B cell (primary cell): ENCODE measurements at regions not wholly inside any gene's neighbourhood (a gene's known extent, or its start where the extent isn't known, plus 50 kb on each side); places are given as distances from the start of the nearest gene placed in this dataset.

ENCODE experiments used
- ATAC-seq: fragments of 200-7000 bp; cut with Tn5 transposase; one replicate; pipeline ENCODE4 v1.10.0; 2021; ENCODE audit warnings: low read depth, mild to moderate bottlenecking, moderate number of reproducible peaks, moderate library complexity
- CTCF ChIA-PET: fragments of 350-600 bp; sonication (Branson Sonifier 250); formaldehyde crosslinking; loops from one replicate; lab custom pipeline; 2021; ENCODE audit warnings: antibody characterized with exemption, inconsistent platforms; lab: Charles Lee
- POLR2A ChIA-PET: fragments of 350-600 bp; sonication (Branson Sonifier 250); formaldehyde crosslinking; loops from one replicate; lab custom pipeline; 2021; ENCODE audit warnings: antibody characterized with exemption; lab: Charles Lee
- DNase-seq: peaks from one replicate; pipeline ENCODE4 v3.0.0; 2013
- H2AFZ ChIP-seq: 2 replicates; pipeline ENCODE4 v1.6.1; 2012; ENCODE audit warnings: mild to moderate bottlenecking, low read depth, low read length; ENCODE audit not compliant: insufficient read depth, poor library complexity, severe bottlenecking
- H3K27ac ChIP-seq, 2 donors: 1 replicate in 1 of 2; 2 replicates in 1 of 2; pipeline ENCODE4 v1.5.1; 2012 to 2013; ENCODE audit warnings: low read length in 2 of 2, mild to moderate bottlenecking in 2 of 2, moderate library complexity in 1 of 2
- H3K27me3 ChIP-seq, 4 experiments: fragments of 200-600 bp in 1 of 4; sonication (generic) in 1 of 4; replicated peaks in 1 of 4; 1 replicate in 2 of 4; 2 replicates in 2 of 4; pipeline versions ENCODE4 v1.6.1 to v1.7.0; 2013 to 2016; ENCODE audit warnings: low read length in 3 of 4, mild to moderate bottlenecking in 2 of 4, mixed read lengths in 1 of 4, moderate library complexity in 1 of 4; ENCODE audit not compliant: insufficient read depth in 4 of 4, control insufficient read depth in 3 of 4; ENCODE audit errors: control extremely low read depth in 1 of 4
- H3K36me3 ChIP-seq, 2 experiments: replicated peaks in 1 of 2; 1 replicate in 1 of 2; 2 replicates in 1 of 2; pipeline versions ENCODE4 v1.6.1 to v1.7.1; 2013; ENCODE audit warnings: low read length in 1 of 2; ENCODE audit not compliant: insufficient read depth in 2 of 2, control insufficient read depth in 1 of 2; ENCODE audit errors: control extremely low read depth in 1 of 2, extremely low read depth in 1 of 2
- H3K4me1 ChIP-seq, 2 donors: fragments of 200-600 bp in 1 of 2; sonication (generic) in 1 of 2; 1 replicate in 1 of 2; 2 replicates in 1 of 2; pipeline versions ENCODE4 v1.5.1 to v1.6.1; 2013 to 2017; ENCODE audit warnings: low read length in 2 of 2; ENCODE audit not compliant: control insufficient read depth in 2 of 2, insufficient read depth in 2 of 2
- H3K4me2 ChIP-seq: replicated peaks from 2 replicates; pipeline ENCODE3; 2012; ENCODE audit warnings: mild to moderate bottlenecking, low read depth, low read length; ENCODE audit not compliant: poor library complexity, severe bottlenecking
- H3K4me3 ChIP-seq, 5 experiments: fragments of 200-600 bp in 1 of 5; sonication (generic) in 1 of 5; 1 replicate in 3 of 5; 2 replicates in 2 of 5; pipeline versions ENCODE4 v1.5.1 to v1.7.0; 2011 to 2016; ENCODE audit warnings: low read length in 4 of 5, mild to moderate bottlenecking in 4 of 5, low read depth in 2 of 5, control low read depth in 1 of 5, moderate library complexity in 1 of 5; ENCODE audit not compliant: insufficient read depth in 1 of 5; ENCODE audit errors: control extremely low read depth in 1 of 5, extremely low read depth in 1 of 5
- H3K79me2 ChIP-seq: fragments of 200-600 bp; sonication (generic); one replicate; pipeline ENCODE4 v1.6.0; 2016; ENCODE audit warnings: low read length; ENCODE audit not compliant: control insufficient read depth, insufficient read depth
- H3K9ac ChIP-seq: fragments of 200-600 bp; sonication (generic); 2 replicates; pipeline ENCODE4 v1.6.1; 2017; ENCODE audit warnings: mild to moderate bottlenecking, low read length, moderate library complexity
- H3K9me3 ChIP-seq, 3 donors: one replicate each; pipeline versions ENCODE4 v1.6.1 to v1.7.1; 2013; ENCODE audit warnings: low read length in 2 of 3; ENCODE audit not compliant: control insufficient read depth in 2 of 3, insufficient read depth in 1 of 3; ENCODE audit errors: control extremely low read depth in 1 of 3
- H4K20me1 ChIP-seq: 2 replicates; pipeline ENCODE4 v1.6.0; 2012; ENCODE audit warnings: mild to moderate bottlenecking, low read length; ENCODE audit not compliant: insufficient read depth, control insufficient read depth, poor library complexity, severe bottlenecking
- H3K27ac Mint-ChIP-seq: one replicate; pipeline ENCODE4 v1.8.0; 2021; ENCODE audit warnings: mixed read lengths
- H3K27me3 Mint-ChIP-seq: one replicate; pipeline ENCODE4 v1.8.0; 2021; ENCODE audit warnings: mixed read lengths
- H3K4me1 Mint-ChIP-seq: one replicate; pipeline ENCODE4 v1.8.0; 2021; ENCODE audit warnings: mixed read lengths
- H3K4me3 Mint-ChIP-seq: one replicate; pipeline ENCODE4 v1.8.0; 2021; ENCODE audit warnings: mixed read lengths
- H3K9me3 Mint-ChIP-seq: one replicate; pipeline ENCODE4 v1.8.0; 2022; ENCODE audit warnings: mixed read lengths; ENCODE audit not compliant: insufficient read depth
- EZH2 ChIP-seq: IDR thresholded peaks from 2 replicates; pipeline ENCODE4 v1.6.1; 2012; ENCODE audit warnings: borderline replicate concordance, low read depth, mild to moderate bottlenecking, moderate library complexity, low read length; ENCODE audit not compliant: insufficient read depth, poor library complexity, severe bottlenecking
- WGBS: methylation state at CpG from one replicate; pipeline ENCODE4 v1.1.5; 2013; ENCODE audit warnings: missing lambda C conversion rate; ENCODE audit not compliant: insufficient coverage; 5-methylcytosine and 5-hydroxymethylcytosine counted together
- intact Hi-C: fragments of 100-400 bp; cut with micrococcal nuclease; formaldehyde crosslinking; loops from one replicate; pipeline ENCODE4 v1.10.0; 2022
- TF ChIP-seq, protein P1 (sequence below): fragments of 200-600 bp; IDR thresholded peaks from one replicate; pipeline ENCODE4 v1.8.0; 2022; ENCODE audit warnings: antibody characterized with exemption, mild to moderate bottlenecking

DNA sequence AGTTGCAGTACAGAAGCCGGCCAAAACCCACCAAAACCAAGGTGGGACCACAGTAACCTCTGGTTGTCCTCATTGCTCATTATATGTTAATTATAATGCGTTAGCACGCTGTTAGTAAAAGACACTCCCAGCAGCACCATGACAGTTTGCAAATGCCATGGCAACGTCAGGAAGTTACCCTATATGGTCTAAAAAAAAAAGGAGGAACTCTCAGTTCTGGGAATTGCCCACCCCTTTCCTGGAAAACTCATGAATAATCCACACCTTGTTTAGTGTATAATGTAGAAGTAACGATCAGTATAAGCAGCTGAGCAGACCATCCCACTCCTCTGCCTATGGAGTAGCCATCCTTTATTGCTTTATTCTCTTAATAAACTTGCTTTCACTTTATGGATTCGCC lies 148.6 kb upstream of the EXOC2 start:
- Mint-ChIP-seq H3K9me3 (no peaks in the 10 kb centered on the region), H3K4me1 (no peaks in the 10 kb centered on the region), H3K27me3 (peaks cover 20% of the 10 kb centered on the region), H3K27ac (no peak overlapping the region), H3K4me3 (no peak overlapping the region)
- Histone ChIP-seq H2AFZ (no peak overlapping the region), H3K79me2 (no peaks in the 10 kb centered on the region), H3K4me3 (no peak overlapping the region), H3K4me2 (no peak overlapping the region), H3K27me3 (no peaks in the 10 kb centered on the region), H3K27ac (no peak overlapping the region), H3K36me3 (no peaks in the 10 kb centered on the region), H3K4me1 (no peaks in the 10 kb centered on the region), H3K9ac (no peak overlapping the region), H3K9me3 (peaks cover 0 to 8% (median 0%) of the 10 kb centered on the region in 3 donors), H4K20me1 (no peaks in the 10 kb centered on the region)
- TF ChIP-seq, protein P1, sequence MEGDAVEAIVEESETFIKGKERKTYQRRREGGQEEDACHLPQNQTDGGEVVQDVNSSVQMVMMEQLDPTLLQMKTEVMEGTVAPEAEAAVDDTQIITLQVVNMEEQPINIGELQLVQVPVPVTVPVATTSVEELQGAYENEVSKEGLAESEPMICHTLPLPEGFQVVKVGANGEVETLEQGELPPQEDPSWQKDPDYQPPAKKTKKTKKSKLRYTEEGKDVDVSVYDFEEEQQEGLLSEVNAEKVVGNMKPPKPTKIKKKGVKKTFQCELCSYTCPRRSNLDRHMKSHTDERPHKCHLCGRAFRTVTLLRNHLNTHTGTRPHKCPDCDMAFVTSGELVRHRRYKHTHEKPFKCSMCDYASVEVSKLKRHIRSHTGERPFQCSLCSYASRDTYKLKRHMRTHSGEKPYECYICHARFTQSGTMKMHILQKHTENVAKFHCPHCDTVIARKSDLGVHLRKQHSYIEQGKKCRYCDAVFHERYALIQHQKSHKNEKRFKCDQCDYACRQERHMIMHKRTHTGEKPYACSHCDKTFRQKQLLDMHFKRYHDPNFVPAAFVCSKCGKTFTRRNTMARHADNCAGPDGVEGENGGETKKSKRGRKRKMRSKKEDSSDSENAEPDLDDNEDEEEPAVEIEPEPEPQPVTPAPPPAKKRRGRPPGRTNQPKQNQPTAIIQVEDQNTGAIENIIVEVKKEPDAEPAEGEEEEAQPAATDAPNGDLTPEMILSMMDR, result no peak
- ATAC-seq (no peak), DNase-seq (no peak)
- intact Hi-C loops, result no loop called here
- 100% methylated on average over 1 of the region's 6 CpGs for WGBS
- ChIA-PET CTCF (no interaction called here), POLR2A (no interaction called here)

DNA sequence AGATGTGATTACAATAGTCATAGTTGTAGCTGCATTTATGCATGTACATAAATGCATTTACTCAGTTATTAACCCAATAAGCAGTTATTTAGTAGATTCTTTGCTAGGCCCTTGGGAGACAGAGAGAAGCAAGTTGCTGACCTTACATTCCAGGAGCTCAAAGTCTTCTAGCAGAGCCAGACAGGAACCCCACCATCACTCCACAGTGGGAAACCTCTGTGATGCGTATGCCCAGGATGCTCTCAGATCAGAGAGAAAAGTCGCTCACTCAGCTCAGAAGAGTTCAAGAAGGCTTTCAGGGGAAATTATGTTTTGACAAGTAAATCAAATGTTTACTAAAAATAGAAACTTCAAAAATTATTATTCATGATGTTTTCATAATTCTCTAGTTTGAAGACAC lies 146.3 kb upstream of the EXOC2 start:
- peaks cover 3 to 14% of the 10 kb centered on the region in 2 donors for H3K4me1 ChIP-seq
- ChIA-PET POLR2A (no interaction called here), CTCF (no interaction called here)

More for the DNA sequence above, 146.3 kb upstream of the EXOC2 start:
- Histone ChIP-seq H3K4me2 (no peak overlapping the region), H3K27ac (no peak overlapping the region), H2AFZ (no peak overlapping the region), H3K27me3 (peaks cover 0 to 3% (median 0%) of the 10 kb centered on the region in 4 experiments), H3K9me3 (peaks cover 0 to 8% (median 2%) of the 10 kb centered on the region in 3 donors), H3K79me2 (no peaks in the 10 kb centered on the region), H3K9ac (no peak overlapping the region), H3K4me3 (no peak overlapping the region), H3K36me3 (no peaks in the 10 kb centered on the region), H4K20me1 (no peaks in the 10 kb centered on the region)
- Mint-ChIP-seq H3K27me3 (peaks cover 20% of the 10 kb centered on the region), H3K4me3 (no peak overlapping the region), H3K27ac (no peak overlapping the region), H3K9me3 (no peaks in the 10 kb centered on the region), H3K4me1 (peaks cover 9% of the 10 kb centered on the region)
- DNase-seq, result no peak
- intact Hi-C loops, result no loop called here
- no CpG with 5 or more reads among the region's 2 CpGs for WGBS
- no peak for ATAC-seq
- TF ChIP-seq EZH2, result no peak
- TF ChIP-seq, protein P1, result no peak
